Nephron progenitor cell (in vitro differentiated cells): ENCODE measurements at regions not wholly inside any gene's neighbourhood (a gene's known extent, or its start where the extent isn't known, plus 50 kb on each side); places are given as distances from the start of the nearest gene placed in this dataset.
"Not testable (repeated sequence)": the region's sequence is repeated elsewhere in the genome, so short reads cannot be mapped to it uniquely, and the experiment has no call there.

Source experiments
- DNase-seq: peaks from one replicate; pipeline ENCODE4 v3.0.0; 2021
- H3K27ac Mint-ChIP-seq: 2 replicates; pipeline ENCODE4 v1.8.0; 2021; ENCODE audit warnings: mild to moderate bottlenecking, moderate library complexity, mixed read lengths
- H3K27me3 Mint-ChIP-seq: 2 replicates; pipeline ENCODE4 v1.8.0; 2021; ENCODE audit warnings: mild to moderate bottlenecking, low read depth, mixed read lengths; ENCODE audit not compliant: poor library complexity
- H3K36me3 Mint-ChIP-seq: 2 replicates; pipeline ENCODE4 v1.8.0; 2021; ENCODE audit warnings: low read depth, mixed read lengths
- H3K4me1 Mint-ChIP-seq: 2 replicates; pipeline ENCODE4 v1.8.0; 2021; ENCODE audit warnings: mixed read lengths
- H3K4me3 Mint-ChIP-seq: 2 replicates; pipeline ENCODE4 v1.8.0; 2021; ENCODE audit warnings: mild to moderate bottlenecking, moderate library complexity, mixed read lengths
- H3K9me3 Mint-ChIP-seq: 2 replicates; pipeline ENCODE4 v1.8.0; 2021; ENCODE audit warnings: mild to moderate bottlenecking, moderate library complexity, mixed read lengths
- TF ChIP-seq, protein P1 (sequence below): fragments of 200-600 bp; sonication (generic); IDR thresholded peaks from 2 replicates; pipeline ENCODE4 v1.5.0; 2021; ENCODE audit warnings: antibody characterized with exemption

DNA sequence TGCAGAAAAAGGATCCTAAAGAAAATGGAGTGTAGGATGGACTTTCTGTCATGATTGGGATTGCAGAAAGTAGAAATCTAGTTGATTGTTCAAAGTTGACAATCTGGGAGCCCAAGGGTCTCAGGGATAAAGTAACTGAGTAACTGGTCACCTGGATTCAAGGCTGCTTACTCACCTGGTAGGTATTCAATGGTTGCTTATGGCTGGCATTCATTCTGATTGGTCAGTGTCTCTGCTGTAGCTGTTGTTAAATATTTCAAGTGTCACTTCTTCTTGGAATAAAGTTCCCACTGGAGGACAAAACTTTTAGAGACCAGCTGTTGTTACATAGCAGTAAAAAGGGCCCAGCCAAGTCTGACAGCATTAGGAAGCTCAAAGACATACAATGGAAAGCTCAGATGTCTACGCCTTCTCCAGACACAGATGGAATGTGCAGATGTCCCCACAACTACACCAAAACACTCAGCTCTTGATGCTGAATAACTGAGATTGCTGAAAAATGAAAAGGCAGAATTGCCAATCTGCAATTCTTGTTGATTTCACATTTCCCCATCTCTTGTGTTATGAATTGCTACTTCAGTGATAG, 106.9 kb downstream of the ZNF467 start:
- peaks cover 37% of the 10 kb centered on the region for H3K27me3 Mint-ChIP-seq

GRCh38 chr7:149665618-149666017, 107.8 kb downstream of the ZNF467 start:
- H3K36me3 Mint-ChIP-seq, H3K27ac Mint-ChIP-seq, H3K4me1 Mint-ChIP-seq, H3K9me3 Mint-ChIP-seq, DNase-seq, H3K4me3 Mint-ChIP-seq: not testable (repeated sequence)
- H3K27me3 Mint-ChIP-seq = peaks cover 40% of the 10 kb centered on the region

More for the DNA sequence above, 106.9 kb downstream of the ZNF467 start:
- Mint-ChIP-seq H3K4me3 (no peak overlapping the region), H3K27ac (no peak overlapping the region), H3K4me1 (peaks cover 6% of the 10 kb centered on the region), H3K36me3 (no peaks in the 10 kb centered on the region), H3K9me3 (no peaks in the 10 kb centered on the region)
- TF ChIP-seq, protein P1, sequence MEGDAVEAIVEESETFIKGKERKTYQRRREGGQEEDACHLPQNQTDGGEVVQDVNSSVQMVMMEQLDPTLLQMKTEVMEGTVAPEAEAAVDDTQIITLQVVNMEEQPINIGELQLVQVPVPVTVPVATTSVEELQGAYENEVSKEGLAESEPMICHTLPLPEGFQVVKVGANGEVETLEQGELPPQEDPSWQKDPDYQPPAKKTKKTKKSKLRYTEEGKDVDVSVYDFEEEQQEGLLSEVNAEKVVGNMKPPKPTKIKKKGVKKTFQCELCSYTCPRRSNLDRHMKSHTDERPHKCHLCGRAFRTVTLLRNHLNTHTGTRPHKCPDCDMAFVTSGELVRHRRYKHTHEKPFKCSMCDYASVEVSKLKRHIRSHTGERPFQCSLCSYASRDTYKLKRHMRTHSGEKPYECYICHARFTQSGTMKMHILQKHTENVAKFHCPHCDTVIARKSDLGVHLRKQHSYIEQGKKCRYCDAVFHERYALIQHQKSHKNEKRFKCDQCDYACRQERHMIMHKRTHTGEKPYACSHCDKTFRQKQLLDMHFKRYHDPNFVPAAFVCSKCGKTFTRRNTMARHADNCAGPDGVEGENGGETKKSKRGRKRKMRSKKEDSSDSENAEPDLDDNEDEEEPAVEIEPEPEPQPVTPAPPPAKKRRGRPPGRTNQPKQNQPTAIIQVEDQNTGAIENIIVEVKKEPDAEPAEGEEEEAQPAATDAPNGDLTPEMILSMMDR = no peak
- no peak for DNase-seq

- Mint-ChIP-seq H3K36me3 (no peaks in the 10 kb centered on the region), H3K27me3 (peaks cover 37% of the 10 kb centered on the region), H3K4me1 (peaks cover 6% of the 10 kb centered on the region), H3K9me3 (peaks cover 13% of the 10 kb centered on the region), H3K27ac (no peak overlapping the region), H3K4me3 (no peak overlapping the region)
- TF ChIP-seq, protein P1 = no peak
- DNase-seq = no peak
These were observed 108.7 kb downstream of the ZNF467 start for GRCh38 chr7:149664666-149665065.

- H3K36me3 Mint-ChIP-seq = no peaks in the 10 kb centered on the region
These were observed 109.2 kb downstream of the ZNF467 start for GRCh38 chr7:149664176-149664575.

DNA sequence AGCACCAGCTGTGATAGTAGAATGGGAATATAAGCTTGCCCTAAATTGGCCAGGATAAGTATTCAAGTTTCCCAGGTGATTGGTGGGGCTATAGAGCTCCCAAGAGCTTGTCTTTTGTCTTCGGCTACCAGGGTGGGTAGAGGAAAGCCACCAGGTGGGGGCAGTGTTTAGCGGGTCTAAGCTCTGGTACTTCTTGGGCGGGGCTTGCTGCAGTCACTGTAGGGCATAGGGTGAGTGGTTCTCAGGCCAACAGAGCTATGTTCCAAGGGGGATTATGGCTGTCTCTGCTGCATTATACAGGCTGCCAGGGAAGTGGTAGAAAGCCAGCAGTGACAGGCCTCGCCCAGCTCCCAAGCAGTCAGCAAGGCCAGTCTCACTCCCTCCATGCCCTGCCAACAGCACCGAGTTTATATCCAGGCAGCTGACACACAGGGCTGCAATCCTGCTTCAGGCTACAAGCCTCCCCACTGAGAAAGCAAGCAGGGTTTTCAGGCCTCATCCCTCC, 110.7 kb downstream of the ZNF467 start:
- TF ChIP-seq, protein P1 = peak; percentile 60
- Mint-ChIP-seq H3K9me3 (peaks cover 30% of the 10 kb centered on the region), H3K27ac (no peak overlapping the region), H3K4me3 (no peak overlapping the region), H3K27me3 (peaks cover 42% of the 10 kb centered on the region), H3K4me1 (peaks cover 6% of the 10 kb centered on the region), H3K36me3 (no peaks in the 10 kb centered on the region)
- peak; percentile 88 for DNase-seq

More at GRCh38 chr7:149664176-149664575, 109.2 kb downstream of the ZNF467 start:
- TF ChIP-seq, protein P1 = no peak
- Mint-ChIP-seq H3K9me3 (peaks cover 18% of the 10 kb centered on the region), H3K4me1 (peaks cover 6% of the 10 kb centered on the region), H3K27ac (no peak overlapping the region), H3K27me3 (peaks cover 38% of the 10 kb centered on the region), H3K4me3 (no peak overlapping the region)
- DNase-seq = no peak

DNA sequence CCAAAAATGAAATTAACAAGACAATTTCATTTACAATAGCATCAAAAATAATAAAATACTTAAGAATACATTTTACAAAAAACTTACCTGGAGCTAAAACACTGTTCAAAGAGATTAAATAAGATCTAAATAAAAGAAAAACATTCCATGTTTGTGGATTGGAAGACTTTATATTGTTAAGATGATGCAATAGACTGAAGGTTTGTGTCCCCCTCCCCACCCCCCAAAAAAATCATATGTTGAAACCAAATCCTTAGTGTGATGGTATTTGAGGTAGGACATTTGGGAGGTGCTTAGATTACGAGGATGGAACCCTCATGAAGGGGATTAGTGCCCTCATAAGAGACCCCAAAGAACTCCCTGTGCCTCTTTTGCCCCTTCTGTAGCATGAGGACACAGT, 117.6 kb downstream of the ZNF467 start:
- no peak overlapping the region for H3K27ac Mint-ChIP-seq
- peaks cover 72% of the 10 kb centered on the region for H3K9me3 Mint-ChIP-seq
- H3K36me3 Mint-ChIP-seq = peaks cover 6% of the 10 kb centered on the region
- TF ChIP-seq, protein P1 = no peak
- H3K4me3 Mint-ChIP-seq = no peak overlapping the region
- H3K4me1 Mint-ChIP-seq = no peaks in the 10 kb centered on the region
- peaks cover 40% of the 10 kb centered on the region for H3K27me3 Mint-ChIP-seq
- DNase-seq = no peak
